WTC11 (cell line): ENCODE measurements at regions not wholly inside any gene's neighbourhood (a gene's known extent, or its start where the extent isn't known, plus 50 kb on each side); places are given as distances from the start of the nearest gene placed in this dataset.

Source experiments
- ATAC-seq: fragments of 200-7000 bp; cut with Tn5 transposase; 2 replicates; pipeline ENCODE4 v1.10.0; 2021; ENCODE audit warnings: mild to moderate bottlenecking, moderate library complexity
- CTCF ChIA-PET: fragments of 300-600 bp; sonication (Branson Sonifier 250); formaldehyde crosslinking; loops from one replicate; lab custom pipeline; 2021; ENCODE audit warnings: antibody characterized with exemption; lab: Charles Lee
- POLR2A ChIA-PET: fragments of 350-600 bp; sonication (Branson Sonifier 250); formaldehyde crosslinking; loops from one replicate; lab custom pipeline; 2021; ENCODE audit warnings: antibody characterized with exemption; lab: Charles Lee
- DNase-seq: peaks from one replicate; pipeline ENCODE4 v3.0.0; 2021; ENCODE audit warnings: low spot score
- H3K27ac Mint-ChIP-seq: 2 replicates; pipeline ENCODE4 v1.8.0; 2021; ENCODE audit warnings: mixed read lengths
- H3K27me3 Mint-ChIP-seq: 2 replicates; pipeline ENCODE4 v1.8.0; 2021; ENCODE audit warnings: low read depth, mild to moderate bottlenecking, moderate library complexity, mixed read lengths
- H3K36me3 Mint-ChIP-seq: 2 replicates; pipeline ENCODE4 v1.8.0; 2021; ENCODE audit warnings: mixed read lengths
- H3K4me1 Mint-ChIP-seq: 2 replicates; pipeline ENCODE4 v1.8.0; 2022; ENCODE audit warnings: mixed read lengths
- H3K4me3 Mint-ChIP-seq: 2 replicates; pipeline ENCODE4 v1.8.0; 2021; ENCODE audit warnings: mild to moderate bottlenecking, moderate library complexity, mixed read lengths
- H3K9me3 Mint-ChIP-seq: 2 replicates; pipeline ENCODE4 v1.8.0; 2021; ENCODE audit warnings: mixed read lengths
- CBFB ChIP-seq: sonication (generic); formaldehyde crosslinking; IDR thresholded peaks from 2 replicates; pipeline ENCODE4 v1.8.1; 2022; ENCODE audit warnings: mild to moderate bottlenecking, low read depth, missing genetic modification reagents
- GRHL2 ChIP-seq: fragments of 250-450 bp; sonication (Bioruptor Pico); IDR thresholded peaks from 2 replicates; pipeline ENCODE4 v1.8.0; 2022; ENCODE audit warnings: mild to moderate bottlenecking, moderate library complexity; ENCODE audit not compliant: insufficient replicate concordance, severe bottlenecking
- GTF2I ChIP-seq: fragments of 250-450 bp; sonication (Bioruptor Pico); conservative IDR thresholded peaks from 2 replicates; pipeline ENCODE4 v1.4.0; 2021; ENCODE audit warnings: mild to moderate bottlenecking
- HMGA2 ChIP-seq: fragments of 250-450 bp; sonication (Bioruptor Pico); IDR thresholded peaks from 2 replicates; pipeline ENCODE4 v1.4.0; 2021; ENCODE audit warnings: mild to moderate bottlenecking, moderate library complexity
- MYBL2 ChIP-seq: sonication (generic); formaldehyde crosslinking; IDR thresholded peaks from 2 replicates; pipeline ENCODE4 v1.8.1; 2023; ENCODE audit warnings: mild to moderate bottlenecking, moderate library complexity, missing genetic modification reagents
- ZNF423 ChIP-seq: fragments of 250-450 bp; sonication (Bioruptor Pico); IDR thresholded peaks from 2 replicates; pipeline ENCODE4 v2.1.2; 2022; ENCODE audit warnings: mild to moderate bottlenecking, moderate library complexity
- TF ChIP-seq, protein P1 (sequence below): sonication (generic); formaldehyde crosslinking; IDR thresholded peaks from 2 replicates; pipeline ENCODE4 v1.8.1; 2023; ENCODE audit warnings: mild to moderate bottlenecking, missing genetic modification reagents
- TF ChIP-seq, protein P2 (sequence below): fragments of 250-450 bp; sonication (Bioruptor Pico); IDR thresholded peaks from 2 replicates; pipeline ENCODE4 v1.9.0; 2021; ENCODE audit warnings: mild to moderate bottlenecking
- TF ChIP-seq, protein P3 (sequence below): sonication (generic); formaldehyde crosslinking; IDR thresholded peaks from 2 replicates; pipeline ENCODE4 v1.8.0; 2022; ENCODE audit warnings: mild to moderate bottlenecking, missing genetic modification reagents
- TF ChIP-seq, protein P4 (sequence below): sonication (generic); formaldehyde crosslinking; IDR thresholded peaks from 2 replicates; pipeline ENCODE4 v1.8.0; 2023; ENCODE audit warnings: missing genetic modification reagents, mild to moderate bottlenecking, borderline replicate concordance
- TF ChIP-seq, protein P5 (sequence below): fragments of 200-600 bp; IDR thresholded peaks from 2 replicates; pipeline ENCODE4 v1.8.0; 2022; ENCODE audit warnings: antibody characterized with exemption
- TF ChIP-seq, protein P6 (sequence below): sonication (generic); formaldehyde crosslinking; IDR thresholded peaks from 2 replicates; pipeline ENCODE4 v1.8.1; 2023; ENCODE audit warnings: mild to moderate bottlenecking, missing genetic modification reagents, moderate library complexity

DNA sequence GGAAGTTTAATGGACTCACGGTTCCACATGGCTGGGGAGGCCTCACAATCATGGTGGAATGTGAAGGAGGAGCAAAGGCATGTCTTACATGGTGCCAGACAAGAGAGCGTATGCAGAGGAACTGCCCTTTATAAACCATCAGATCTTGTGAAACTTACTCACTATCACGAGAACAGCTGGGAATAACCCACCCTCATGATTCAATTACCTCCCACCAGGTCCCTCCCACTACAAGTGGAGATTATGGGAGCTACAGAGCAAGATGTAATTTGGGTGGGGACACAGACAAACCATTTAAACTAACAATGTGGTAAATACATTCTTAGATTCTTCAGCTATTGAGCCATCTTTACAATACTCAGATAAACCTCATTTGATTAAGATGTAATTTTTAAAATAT is 176.1 kb downstream of the SH3BP4 start (continued):
- TF ChIP-seq, protein P1, sequence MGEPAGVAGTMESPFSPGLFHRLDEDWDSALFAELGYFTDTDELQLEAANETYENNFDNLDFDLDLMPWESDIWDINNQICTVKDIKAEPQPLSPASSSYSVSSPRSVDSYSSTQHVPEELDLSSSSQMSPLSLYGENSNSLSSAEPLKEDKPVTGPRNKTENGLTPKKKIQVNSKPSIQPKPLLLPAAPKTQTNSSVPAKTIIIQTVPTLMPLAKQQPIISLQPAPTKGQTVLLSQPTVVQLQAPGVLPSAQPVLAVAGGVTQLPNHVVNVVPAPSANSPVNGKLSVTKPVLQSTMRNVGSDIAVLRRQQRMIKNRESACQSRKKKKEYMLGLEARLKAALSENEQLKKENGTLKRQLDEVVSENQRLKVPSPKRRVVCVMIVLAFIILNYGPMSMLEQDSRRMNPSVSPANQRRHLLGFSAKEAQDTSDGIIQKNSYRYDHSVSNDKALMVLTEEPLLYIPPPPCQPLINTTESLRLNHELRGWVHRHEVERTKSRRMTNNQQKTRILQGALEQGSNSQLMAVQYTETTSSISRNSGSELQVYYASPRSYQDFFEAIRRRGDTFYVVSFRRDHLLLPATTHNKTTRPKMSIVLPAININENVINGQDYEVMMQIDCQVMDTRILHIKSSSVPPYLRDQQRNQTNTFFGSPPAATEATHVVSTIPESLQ (CRISPR knock-in tag): no peak

DNA sequence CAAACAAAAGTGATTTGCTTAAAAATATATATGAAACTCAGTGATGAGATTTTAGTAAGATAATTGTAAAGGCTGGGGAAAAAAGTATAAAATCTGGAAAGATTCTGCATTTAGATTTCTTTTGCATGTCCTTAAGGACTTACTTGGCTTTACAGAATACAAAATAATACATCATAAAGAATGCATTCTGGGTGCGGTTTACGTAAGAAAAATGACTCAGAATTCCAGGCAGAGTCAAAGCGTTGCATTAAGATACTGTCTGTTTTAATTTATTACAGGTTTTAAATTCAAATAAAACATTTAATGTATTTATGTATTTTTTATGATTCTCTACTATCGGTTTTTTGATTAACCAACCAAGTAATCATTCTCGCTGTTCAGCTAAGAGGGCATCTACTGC is 178.0 kb downstream of the SH3BP4 start:
- DNase-seq (no peak), ATAC-seq (no peak)
- POLR2A ChIA-PET: no interaction called here
- Mint-ChIP-seq H3K27ac (no peak overlapping the region), H3K4me1 (peaks cover 8% of the 10 kb centered on the region; the same call in 1 of the 2 replicates), H3K9me3 (peaks cover under 1% of the 10 kb centered on the region), H3K27me3 (peaks cover 79% of the 10 kb centered on the region), H3K4me3 (no peak overlapping the region), H3K36me3 (no peaks in the 10 kb centered on the region)
- TF ChIP-seq HMGA2 (CRISPR knock-in tag) (no peak), GRHL2 (CRISPR knock-in tag) (no peak), MYBL2 (CRISPR knock-in tag) (no peak), GTF2I (CRISPR knock-in tag) (no peak), CBFB (CRISPR knock-in tag) (no peak), ZNF423 (CRISPR knock-in tag) (no peak)
- TF ChIP-seq, protein P2, sequence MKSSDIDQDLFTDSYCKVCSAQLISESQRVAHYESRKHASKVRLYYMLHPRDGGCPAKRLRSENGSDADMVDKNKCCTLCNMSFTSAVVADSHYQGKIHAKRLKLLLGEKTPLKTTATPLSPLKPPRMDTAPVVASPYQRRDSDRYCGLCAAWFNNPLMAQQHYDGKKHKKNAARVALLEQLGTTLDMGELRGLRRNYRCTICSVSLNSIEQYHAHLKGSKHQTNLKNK (CRISPR knock-in tag): no peak
- CTCF ChIA-PET: interaction anchor here (1.0 kb wide), 1 partner anchor 617 kb away, joined by 3 read pairs; no protein-coding TSS in a partner anchor

DNA sequence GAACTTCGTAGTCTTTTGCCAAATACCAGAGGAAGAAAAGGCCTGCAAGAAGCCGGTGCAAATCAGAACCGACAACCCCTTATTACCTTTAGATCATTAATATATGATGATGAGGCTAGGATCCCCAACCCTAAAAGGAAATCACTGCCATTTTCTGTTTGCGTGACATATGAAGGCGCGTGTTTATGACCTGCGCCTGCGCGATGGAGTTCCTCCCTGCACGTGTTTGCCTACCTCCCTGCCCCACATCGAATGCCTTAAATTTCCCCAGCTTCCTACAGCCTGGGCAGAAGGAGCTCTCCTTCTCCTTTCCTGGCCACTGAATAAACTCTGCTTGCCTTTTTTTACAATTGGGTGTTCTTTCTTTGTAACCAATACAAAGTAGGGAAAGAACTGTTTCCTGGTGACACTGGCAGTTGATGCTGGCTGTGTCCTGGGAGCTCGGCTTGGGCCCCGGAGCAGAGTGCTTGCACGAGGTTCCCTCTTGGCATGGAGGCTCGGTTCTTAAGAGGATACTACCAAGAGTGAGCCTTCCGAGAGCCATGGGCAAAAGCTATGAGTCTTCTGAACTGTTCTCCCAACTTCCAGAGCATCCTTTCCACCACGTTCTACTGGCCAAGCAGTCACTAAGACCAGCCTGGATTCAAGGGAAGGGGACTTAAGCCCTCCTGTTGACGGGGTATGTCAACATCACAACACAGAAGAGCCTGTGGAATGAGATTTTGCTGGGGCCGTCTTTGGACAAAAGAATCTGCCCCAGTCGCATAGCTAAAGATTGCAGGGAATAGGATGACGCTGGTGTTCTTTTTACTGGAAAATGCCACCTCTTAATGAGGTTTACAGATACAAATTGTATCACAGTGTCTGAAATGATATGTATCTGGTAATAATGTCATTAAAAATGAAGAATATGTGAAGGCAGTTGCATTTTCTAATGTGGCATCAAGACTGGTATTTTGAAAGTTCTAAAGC is 179.8 kb downstream of the SH3BP4 start:
- ATAC-seq (no peak), DNase-seq (no peak)
- no peak overlapping the region for H3K27ac Mint-ChIP-seq
- peaks cover 11% of the 10 kb centered on the region for H3K9me3 Mint-ChIP-seq
- peaks cover 5% of the 10 kb centered on the region; the same call in 1 of the 2 replicates for H3K4me1 Mint-ChIP-seq
- ChIA-PET POLR2A (interaction anchor here (0.6 kb wide), 1 partner anchor 267 kb away, joined by 3 read pairs; no protein-coding TSS in a partner anchor), CTCF (interaction anchor here (0.8 to 1.1 kb wide), 2 partner anchors 8 to 14 kb away, joined by 3 to 4 read pairs; no protein-coding TSS in a partner anchor)
- H3K27me3 Mint-ChIP-seq: peaks cover 72% of the 10 kb centered on the region
- TF ChIP-seq GTF2I (CRISPR knock-in tag) (no peak), GRHL2 (CRISPR knock-in tag) (no peak)
- TF ChIP-seq, protein P3, sequence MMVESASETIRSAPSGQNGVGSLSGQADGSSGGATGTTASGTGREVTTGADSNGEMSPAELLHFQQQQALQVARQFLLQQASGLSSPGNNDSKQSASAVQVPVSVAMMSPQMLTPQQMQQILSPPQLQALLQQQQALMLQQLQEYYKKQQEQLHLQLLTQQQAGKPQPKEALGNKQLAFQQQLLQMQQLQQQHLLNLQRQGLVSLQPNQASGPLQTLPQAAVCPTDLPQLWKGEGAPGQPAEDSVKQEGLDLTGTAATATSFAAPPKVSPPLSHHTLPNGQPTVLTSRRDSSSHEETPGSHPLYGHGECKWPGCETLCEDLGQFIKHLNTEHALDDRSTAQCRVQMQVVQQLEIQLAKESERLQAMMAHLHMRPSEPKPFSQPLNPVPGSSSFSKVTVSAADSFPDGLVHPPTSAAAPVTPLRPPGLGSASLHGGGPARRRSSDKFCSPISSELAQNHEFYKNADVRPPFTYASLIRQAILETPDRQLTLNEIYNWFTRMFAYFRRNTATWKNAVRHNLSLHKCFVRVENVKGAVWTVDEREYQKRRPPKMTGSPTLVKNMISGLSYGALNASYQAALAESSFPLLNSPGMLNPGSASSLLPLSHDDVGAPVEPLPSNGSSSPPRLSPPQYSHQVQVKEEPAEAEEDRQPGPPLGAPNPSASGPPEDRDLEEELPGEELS (CRISPR knock-in tag): no peak
- H3K4me3 Mint-ChIP-seq: no peak overlapping the region
- H3K36me3 Mint-ChIP-seq: no peaks in the 10 kb centered on the region

DNA sequence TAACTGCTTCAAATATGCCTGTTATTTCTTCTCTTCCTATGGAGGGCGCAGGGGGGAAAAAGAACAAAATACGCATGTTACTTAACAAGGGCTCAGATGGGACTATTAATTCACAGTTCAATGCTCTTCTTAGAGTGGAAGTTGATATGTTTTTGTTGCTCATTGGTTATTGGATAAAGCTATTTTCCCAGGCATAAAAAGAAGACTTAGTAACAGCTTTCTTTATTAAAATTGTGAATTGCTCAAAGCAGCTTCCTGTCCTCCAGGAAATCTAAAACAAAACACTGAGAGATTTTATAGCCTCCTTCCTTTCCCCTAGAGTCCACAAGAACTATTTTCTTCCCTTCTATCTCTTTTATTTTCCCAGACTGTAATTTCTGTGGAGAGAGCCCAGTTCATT is 180.8 kb downstream of the SH3BP4 start:
- no peak overlapping the region for H3K4me3 Mint-ChIP-seq
- ChIA-PET POLR2A (no interaction called here), CTCF (interaction anchor here (0.8 to 2.5 kb wide), 2 partner anchors 7 to 19 kb away, joined by 3 to 10 read pairs; no protein-coding TSS in a partner anchor)
- no peaks in the 10 kb centered on the region for H3K4me1 Mint-ChIP-seq
- H3K27me3 Mint-ChIP-seq: peaks cover 63% of the 10 kb centered on the region
- ATAC-seq (no peak), DNase-seq (no peak)
- H3K36me3 Mint-ChIP-seq: no peaks in the 10 kb centered on the region
- H3K9me3 Mint-ChIP-seq: peaks cover 11% of the 10 kb centered on the region
- H3K27ac Mint-ChIP-seq: no peak overlapping the region
- TF ChIP-seq, protein P4, sequence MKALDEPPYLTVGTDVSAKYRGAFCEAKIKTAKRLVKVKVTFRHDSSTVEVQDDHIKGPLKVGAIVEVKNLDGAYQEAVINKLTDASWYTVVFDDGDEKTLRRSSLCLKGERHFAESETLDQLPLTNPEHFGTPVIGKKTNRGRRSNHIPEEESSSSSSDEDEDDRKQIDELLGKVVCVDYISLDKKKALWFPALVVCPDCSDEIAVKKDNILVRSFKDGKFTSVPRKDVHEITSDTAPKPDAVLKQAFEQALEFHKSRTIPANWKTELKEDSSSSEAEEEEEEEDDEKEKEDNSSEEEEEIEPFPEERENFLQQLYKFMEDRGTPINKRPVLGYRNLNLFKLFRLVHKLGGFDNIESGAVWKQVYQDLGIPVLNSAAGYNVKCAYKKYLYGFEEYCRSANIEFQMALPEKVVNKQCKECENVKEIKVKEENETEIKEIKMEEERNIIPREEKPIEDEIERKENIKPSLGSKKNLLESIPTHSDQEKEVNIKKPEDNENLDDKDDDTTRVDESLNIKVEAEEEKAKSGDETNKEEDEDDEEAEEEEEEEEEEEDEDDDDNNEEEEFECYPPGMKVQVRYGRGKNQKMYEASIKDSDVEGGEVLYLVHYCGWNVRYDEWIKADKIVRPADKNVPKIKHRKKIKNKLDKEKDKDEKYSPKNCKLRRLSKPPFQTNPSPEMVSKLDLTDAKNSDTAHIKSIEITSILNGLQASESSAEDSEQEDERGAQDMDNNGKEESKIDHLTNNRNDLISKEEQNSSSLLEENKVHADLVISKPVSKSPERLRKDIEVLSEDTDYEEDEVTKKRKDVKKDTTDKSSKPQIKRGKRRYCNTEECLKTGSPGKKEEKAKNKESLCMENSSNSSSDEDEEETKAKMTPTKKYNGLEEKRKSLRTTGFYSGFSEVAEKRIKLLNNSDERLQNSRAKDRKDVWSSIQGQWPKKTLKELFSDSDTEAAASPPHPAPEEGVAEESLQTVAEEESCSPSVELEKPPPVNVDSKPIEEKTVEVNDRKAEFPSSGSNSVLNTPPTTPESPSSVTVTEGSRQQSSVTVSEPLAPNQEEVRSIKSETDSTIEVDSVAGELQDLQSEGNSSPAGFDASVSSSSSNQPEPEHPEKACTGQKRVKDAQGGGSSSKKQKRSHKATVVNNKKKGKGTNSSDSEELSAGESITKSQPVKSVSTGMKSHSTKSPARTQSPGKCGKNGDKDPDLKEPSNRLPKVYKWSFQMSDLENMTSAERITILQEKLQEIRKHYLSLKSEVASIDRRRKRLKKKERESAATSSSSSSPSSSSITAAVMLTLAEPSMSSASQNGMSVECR (CRISPR knock-in tag): no peak
- TF ChIP-seq, protein P5, sequence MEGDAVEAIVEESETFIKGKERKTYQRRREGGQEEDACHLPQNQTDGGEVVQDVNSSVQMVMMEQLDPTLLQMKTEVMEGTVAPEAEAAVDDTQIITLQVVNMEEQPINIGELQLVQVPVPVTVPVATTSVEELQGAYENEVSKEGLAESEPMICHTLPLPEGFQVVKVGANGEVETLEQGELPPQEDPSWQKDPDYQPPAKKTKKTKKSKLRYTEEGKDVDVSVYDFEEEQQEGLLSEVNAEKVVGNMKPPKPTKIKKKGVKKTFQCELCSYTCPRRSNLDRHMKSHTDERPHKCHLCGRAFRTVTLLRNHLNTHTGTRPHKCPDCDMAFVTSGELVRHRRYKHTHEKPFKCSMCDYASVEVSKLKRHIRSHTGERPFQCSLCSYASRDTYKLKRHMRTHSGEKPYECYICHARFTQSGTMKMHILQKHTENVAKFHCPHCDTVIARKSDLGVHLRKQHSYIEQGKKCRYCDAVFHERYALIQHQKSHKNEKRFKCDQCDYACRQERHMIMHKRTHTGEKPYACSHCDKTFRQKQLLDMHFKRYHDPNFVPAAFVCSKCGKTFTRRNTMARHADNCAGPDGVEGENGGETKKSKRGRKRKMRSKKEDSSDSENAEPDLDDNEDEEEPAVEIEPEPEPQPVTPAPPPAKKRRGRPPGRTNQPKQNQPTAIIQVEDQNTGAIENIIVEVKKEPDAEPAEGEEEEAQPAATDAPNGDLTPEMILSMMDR: no peak
- TF ChIP-seq, protein P6, sequence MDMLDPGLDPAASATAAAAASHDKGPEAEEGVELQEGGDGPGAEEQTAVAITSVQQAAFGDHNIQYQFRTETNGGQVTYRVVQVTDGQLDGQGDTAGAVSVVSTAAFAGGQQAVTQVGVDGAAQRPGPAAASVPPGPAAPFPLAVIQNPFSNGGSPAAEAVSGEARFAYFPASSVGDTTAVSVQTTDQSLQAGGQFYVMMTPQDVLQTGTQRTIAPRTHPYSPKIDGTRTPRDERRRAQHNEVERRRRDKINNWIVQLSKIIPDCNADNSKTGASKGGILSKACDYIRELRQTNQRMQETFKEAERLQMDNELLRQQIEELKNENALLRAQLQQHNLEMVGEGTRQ (CRISPR knock-in tag): no peak
